Ectodermal cell (in vitro differentiated cells): ENCODE measurements at regions not wholly inside any gene's neighbourhood (a gene's known extent, or its start where the extent isn't known, plus 50 kb on each side); places are given as distances from the start of the nearest gene placed in this dataset.

Experiments used
- H3K27ac ChIP-seq: 2 replicates; pipeline ENCODE4 v1.7.0; 2013; ENCODE audit warnings: mild to moderate bottlenecking, low read depth, low read length; ENCODE audit not compliant: insufficient read depth, poor library complexity, severe bottlenecking
- H3K27me3 ChIP-seq: 2 replicates; pipeline ENCODE4 v1.7.0; 2013; ENCODE audit warnings: mild to moderate bottlenecking, low read length; ENCODE audit not compliant: insufficient read depth, control insufficient read depth, poor library complexity, severe bottlenecking
- H3K36me3 ChIP-seq: one replicate; pipeline ENCODE4 v1.7.0; 2013; ENCODE audit warnings: low read length; ENCODE audit not compliant: control insufficient read depth, insufficient read depth
- H3K4me1 ChIP-seq: one replicate; pipeline ENCODE4 v1.7.0; 2013; ENCODE audit warnings: low read length; ENCODE audit not compliant: control insufficient read depth, insufficient read depth
- H3K4me3 ChIP-seq: 2 replicates; pipeline ENCODE4 v1.7.0; 2013; ENCODE audit warnings: low read depth, low read length, control low read depth; ENCODE audit not compliant: insufficient read depth
- H3K9me3 ChIP-seq: 2 replicates; pipeline ENCODE4 v1.7.0; 2013; ENCODE audit warnings: mild to moderate bottlenecking, low read length, moderate library complexity; ENCODE audit not compliant: control insufficient read depth
- WGBS, 2 experiments: methylation state at CpG; one replicate each; pipeline ENCODE4 v1.1.7; 2013; ENCODE audit warnings: missing lambda C conversion rate in 2 of 2; 5-methylcytosine and 5-hydroxymethylcytosine counted together

- Histone ChIP-seq H3K4me3 (no peak overlapping the region), H3K4me1 (no peaks in the 10 kb centered on the region), H3K9me3 (no peaks in the 10 kb centered on the region), H3K36me3 (no peaks in the 10 kb centered on the region), H3K27ac (no peak overlapping the region), H3K27me3 (no peaks in the 10 kb centered on the region)
- 67 to 72% methylated on average over 4 to 5 of the region's 5 CpGs for WGBS, 2 experiments
Observed at GRCh38 chr3:177610686-177611633, 413.7 kb upstream of the TBL1XR1 start.

- 87 to 89% methylated on average over 6 of the region's 6 CpGs for WGBS, 2 experiments
- Histone ChIP-seq H3K36me3 (no peaks in the 10 kb centered on the region), H3K27me3 (no peaks in the 10 kb centered on the region), H3K27ac (no peak overlapping the region), H3K9me3 (no peaks in the 10 kb centered on the region), H3K4me3 (no peak overlapping the region), H3K4me1 (no peaks in the 10 kb centered on the region)
Observed at GRCh38 chr3:177611752-177612334, 414.6 kb upstream of the TBL1XR1 start.

- Histone ChIP-seq H3K9me3 (no peaks in the 10 kb centered on the region), H3K27ac (no peak overlapping the region), H3K4me1 (no peaks in the 10 kb centered on the region)
Observed at GRCh38 chr3:177613901-177614300, 416.6 kb upstream of the TBL1XR1 start.

GRCh38 chr3:177615015-177615414 is 417.7 kb upstream of the TBL1XR1 start:
- WGBS, 2 experiments, result 92 to 100% methylated on average over 1 to 2 of the region's 2 CpGs
- H3K27me3 ChIP-seq, result no peaks in the 10 kb centered on the region
- H3K27ac ChIP-seq, result no peak overlapping the region
- no peaks in the 10 kb centered on the region for H3K9me3 ChIP-seq
- H3K4me1 ChIP-seq, result no peaks in the 10 kb centered on the region
- H3K36me3 ChIP-seq, result no peaks in the 10 kb centered on the region
- H3K4me3 ChIP-seq, result no peak overlapping the region

More at GRCh38 chr3:177613901-177614300, 416.6 kb upstream of the TBL1XR1 start:
- H3K36me3 ChIP-seq, result no peaks in the 10 kb centered on the region
- no peaks in the 10 kb centered on the region for H3K27me3 ChIP-seq
- H3K4me3 ChIP-seq, result no peak overlapping the region

- no peaks in the 10 kb centered on the region for H3K36me3 ChIP-seq
- WGBS, 2 experiments, result 73 to 82% methylated on average over 7 to 8 of the region's 8 CpGs
- no peak overlapping the region for H3K4me3 ChIP-seq
- no peaks in the 10 kb centered on the region for H3K4me1 ChIP-seq
- no peaks in the 10 kb centered on the region for H3K27me3 ChIP-seq
- no peaks in the 10 kb centered on the region for H3K9me3 ChIP-seq
- no peak overlapping the region for H3K27ac ChIP-seq
Observed at GRCh38 chr3:177618873-177619733, 421.8 kb upstream of the TBL1XR1 start.

- Histone ChIP-seq H3K27ac (no peak overlapping the region), H3K9me3 (no peaks in the 10 kb centered on the region), H3K4me1 (no peaks in the 10 kb centered on the region), H3K36me3 (no peaks in the 10 kb centered on the region), H3K27me3 (no peaks in the 10 kb centered on the region), H3K4me3 (no peak overlapping the region)
- 90 to 99% methylated on average over 6 to 8 of the region's 9 CpGs for WGBS, 2 experiments
Observed at GRCh38 chr3:177620073-177620472, 422.8 kb upstream of the TBL1XR1 start.

GRCh38 chr3:177622520-177622919 is 425.2 kb upstream of the TBL1XR1 start:
- no peaks in the 10 kb centered on the region for H3K36me3 ChIP-seq
- no peak overlapping the region for H3K4me3 ChIP-seq
- 90 to 92% methylated on average over 1 of the region's 1 CpG for WGBS, 2 experiments
- H3K27ac ChIP-seq, result no peak overlapping the region
- H3K9me3 ChIP-seq, result no peaks in the 10 kb centered on the region
- H3K4me1 ChIP-seq, result no peaks in the 10 kb centered on the region
- no peaks in the 10 kb centered on the region for H3K27me3 ChIP-seq

- no peaks in the 10 kb centered on the region for H3K27me3 ChIP-seq
- no peaks in the 10 kb centered on the region for H3K4me1 ChIP-seq
- H3K9me3 ChIP-seq, result no peaks in the 10 kb centered on the region
- no peak overlapping the region for H3K4me3 ChIP-seq
- no peaks in the 10 kb centered on the region for H3K36me3 ChIP-seq
- H3K27ac ChIP-seq, result no peak overlapping the region
- WGBS, 2 experiments, result 97 to 98% methylated on average over 5 of the region's 5 CpGs
Observed at GRCh38 chr3:177622982-177623617, 425.8 kb upstream of the TBL1XR1 start.

GRCh38 chr3:177624528-177625495 is 427.5 kb upstream of the TBL1XR1 start:
- WGBS, 2 experiments, result 95 to 96% methylated on average over 12 to 13 of the region's 13 CpGs

More at GRCh38 chr3:177624528-177625495, 427.5 kb upstream of the TBL1XR1 start:
- Histone ChIP-seq H3K36me3 (no peaks in the 10 kb centered on the region), H3K4me3 (no peak overlapping the region), H3K27me3 (no peaks in the 10 kb centered on the region), H3K27ac (no peak overlapping the region), H3K9me3 (no peaks in the 10 kb centered on the region), H3K4me1 (no peaks in the 10 kb centered on the region)
